HCT116 (cell line): ENCODE measurements at regions not wholly inside any gene's neighbourhood (a gene's known extent, or its start where the extent isn't known, plus 50 kb on each side); places are given as distances from the start of the nearest gene placed in this dataset.

ENCODE experiments used
- ATAC-seq: fragments of 200-7000 bp; cut with Tn5 transposase; 2 replicates; pipeline ENCODE4 v1.9.1; 2020; ENCODE audit warnings: mild to moderate bottlenecking, moderate library complexity
- BruUV-seq: library from RNA; stranded (reverse); fragments of 400-500 nt; replicated peaks from 2 replicates; lab custom pipeline; 2021; lab: Mats Ljungman, UMichigan
- CTCF ChIA-PET: fragments of 300-600 bp; sonication (Branson Sonifier 250); formaldehyde crosslinking; loops from one replicate; lab custom pipeline; 2021; ENCODE audit warnings: antibody characterized with exemption; lab: Charles Lee
- POLR2A ChIA-PET: fragments of 300-600, 350-600 bp; sonication (Branson Sonifier 250); formaldehyde crosslinking; loops from one replicate; lab custom pipeline; 2021; ENCODE audit warnings: antibody characterized with exemption; lab: Charles Lee
- RAD21 ChIA-PET, 2 experiments: fragments of 300-600 bp; sonication (Branson Sonifier 250); formaldehyde crosslinking; loops; one replicate each; lab custom pipeline; 2023; ENCODE audit warnings: low total read pairs in 2 of 2; ENCODE audit not compliant: uncharacterized antibody in 2 of 2, unreplicated experiment in 2 of 2, low non-redundant PET in 1 of 2; lab: Charles Lee
- DNase-seq: peaks from one replicate; pipeline ENCODE4 v3.0.0-alpha.2; 2010; ENCODE audit warnings: low read depth, low spot score
- H2AFZ ChIP-seq: fragments of 200-600 bp; shearing (Covaris generic), sonication (generic); 2 replicates; pipeline ENCODE4 v1.6.1; 2017; ENCODE audit warnings: low read depth, mixed run types, mixed read lengths, antibody characterized with exemption, low read length; ENCODE audit not compliant: poor library complexity, severe bottlenecking
- H3K27ac ChIP-seq: 2 replicates; pipeline ENCODE4 v1.5.1; 2012; ENCODE audit warnings: low read depth, low read length
- H3K27me3 ChIP-seq: fragments of 200-600 bp; sonication (generic); 2 replicates; pipeline ENCODE4 v1.6.1; 2016; ENCODE audit warnings: mixed run types, low read length, mixed read lengths; ENCODE audit not compliant: insufficient read depth
- H3K36me3 ChIP-seq, 2 experiments: fragments of 200-500 bp in 1 of 2; fragments of 200-600 bp in 1 of 2; sonication (Bioruptor generic) in 1 of 2; sonication (generic) in 1 of 2; 2 replicates each; pipeline versions ENCODE4 v1.5.1 to v1.6.1; 2014 to 2016; ENCODE audit warnings: low read length in 2 of 2, inconsistent platforms in 1 of 2, mixed read lengths in 1 of 2, mixed run types in 1 of 2; ENCODE audit not compliant: insufficient read depth in 2 of 2, control insufficient read depth in 1 of 2
- H3K4me1 ChIP-seq, 2 experiments: fragments of 200-600 bp in 1 of 2; sonication (generic) in 1 of 2; 2 replicates each; pipeline versions ENCODE4 v1.5.1 to v1.6.1; 2012 to 2017; ENCODE audit warnings: low read length in 2 of 2, inconsistent platforms in 1 of 2, mild to moderate bottlenecking in 1 of 2, mixed read lengths in 1 of 2, mixed run types in 1 of 2, moderate library complexity in 1 of 2; ENCODE audit not compliant: insufficient read depth in 2 of 2, control insufficient read depth in 1 of 2
- H3K4me2 ChIP-seq: fragments of 200-600 bp; sonication (generic); 2 replicates; pipeline ENCODE4 v1.6.1; 2017; ENCODE audit warnings: mixed run types, low read length, mixed read lengths
- H3K4me3 ChIP-seq, 2 experiments: fragments of 200-600 bp in 1 of 2; sonication (generic) in 1 of 2; replicated peaks in 1 of 2; 2 replicates each; pipeline ENCODE4 v1.5.1; 2011 to 2016; ENCODE audit warnings: low read length in 2 of 2, control low read depth in 1 of 2, low read depth in 1 of 2, mild to moderate bottlenecking in 1 of 2, mixed read lengths in 1 of 2, mixed run types in 1 of 2
- H3K79me2 ChIP-seq: fragments of 200-600 bp; sonication (generic); 2 replicates; pipeline ENCODE4 v1.6.1; 2017; ENCODE audit warnings: mild to moderate bottlenecking, mixed run types, low read length, moderate library complexity, mixed read lengths; ENCODE audit not compliant: insufficient read depth
- H3K9ac ChIP-seq: fragments of 200-600 bp; sonication (generic); 2 replicates; pipeline ENCODE4 v1.6.1; 2016; ENCODE audit warnings: low read length, mixed read lengths
- H3K9me2 ChIP-seq: fragments of 200-600 bp; sonication (generic), shearing (Covaris generic); 2 replicates; pipeline ENCODE4 v1.6.1; 2017; ENCODE audit warnings: mixed run types, mild to moderate bottlenecking, moderate library complexity; ENCODE audit not compliant: insufficient read depth
- H3K9me3 ChIP-seq, 2 experiments: fragments of 200-500 bp in 1 of 2; fragments of 200-600 bp in 1 of 2; sonication (Bioruptor generic) in 1 of 2; sonication (generic) in 1 of 2; 2 replicates each; pipeline ENCODE4 v1.6.1; 2014 to 2017; ENCODE audit warnings: low read length in 2 of 2, mixed read lengths in 2 of 2, inconsistent platforms in 1 of 2, low read depth in 1 of 2, mild to moderate bottlenecking in 1 of 2, mixed run types in 1 of 2, moderate library complexity in 1 of 2; ENCODE audit not compliant: control insufficient read depth in 1 of 2, insufficient read depth in 1 of 2
- H4K20me1 ChIP-seq: fragments of 200-600 bp; sonication (generic), shearing (Covaris generic); 2 replicates; pipeline ENCODE4 v1.6.1; 2017; ENCODE audit warnings: mixed run types, mild to moderate bottlenecking, moderate library complexity; ENCODE audit not compliant: insufficient read depth
- ELF1 ChIP-seq: IDR thresholded peaks from 2 replicates; pipeline ENCODE4 v1.6.1; 2012; ENCODE audit warnings: low read depth, borderline replicate concordance
- EZH2phosphoT487 ChIP-seq: fragments of 200-600 bp; IDR thresholded peaks from 2 replicates; pipeline ENCODE4 v1.6.1; 2018; ENCODE audit warnings: antibody characterized with exemption, borderline replicate concordance
- FOSL1 ChIP-seq: IDR thresholded peaks from 2 replicates; pipeline ENCODE4 v1.6.1; 2012; ENCODE audit warnings: low read depth
- JUND ChIP-seq: IDR thresholded peaks from 2 replicates; pipeline ENCODE4 v1.6.1; 2012
- POLR2A ChIP-seq: IDR thresholded peaks from 2 replicates; pipeline ENCODE4 v1.7.0; 2011; ENCODE audit warnings: borderline replicate concordance; ENCODE audit not compliant: insufficient read depth, insufficient read length; ENCODE audit errors: extremely low read depth
- POLR2AphosphoS5 ChIP-seq: IDR thresholded peaks from 2 replicates; pipeline ENCODE4 v1.6.1; 2011; ENCODE audit warnings: mild to moderate bottlenecking, low read depth, low read length, moderate library complexity
- RAD21 ChIP-seq: IDR thresholded peaks from 2 replicates; pipeline ENCODE4 v1.6.1; 2012; ENCODE audit warnings: low read depth, mild to moderate bottlenecking
- YY1 ChIP-seq: IDR thresholded peaks from 2 replicates; pipeline ENCODE4 v1.6.1; 2011; ENCODE audit warnings: low read length, low read depth, moderate library complexity, mild to moderate bottlenecking; ENCODE audit not compliant: insufficient replicate concordance; ENCODE audit errors: extremely low read depth
- ZFX ChIP-seq: fragments of 450-650 bp; IDR thresholded peaks from 2 replicates; pipeline ENCODE4 v1.6.1; 2017
- ZNF274 ChIP-seq: fragments of 200-500 bp; sonication (Bioruptor generic); IDR thresholded peaks from 2 replicates; pipeline ENCODE4 v1.6.1; 2014; ENCODE audit warnings: mild to moderate bottlenecking, low read depth, low read length, inconsistent platforms
- intact Hi-C: fragments of 100-400 bp; cut with micrococcal nuclease; formaldehyde crosslinking; loops from 2 replicates; pipeline ENCODE4 v1.10.0; 2022
- TF ChIP-seq, protein P1 (sequence below): IDR thresholded peaks from 2 replicates; pipeline ENCODE4 v1.6.1; 2012; ENCODE audit warnings: low read depth
- TF ChIP-seq, protein P2 (sequence below), 3 experiments: fragments of 200-600 bp in 1 of 3; sonication (generic) in 1 of 3; IDR thresholded peaks in 2 of 3; conservative IDR thresholded peaks in 1 of 3; 2 replicates each; pipeline ENCODE4 v1.5.1; 2012 to 2017; ENCODE audit warnings: low read depth in 2 of 3, low read length in 2 of 3, antibody characterized with exemption in 1 of 3, borderline replicate concordance in 1 of 3, control low read depth in 1 of 3, mild to moderate bottlenecking in 1 of 3, mixed read lengths in 1 of 3, mixed run types in 1 of 3, moderate library complexity in 1 of 3; ENCODE audit not compliant: insufficient read depth in 1 of 3

DNA sequence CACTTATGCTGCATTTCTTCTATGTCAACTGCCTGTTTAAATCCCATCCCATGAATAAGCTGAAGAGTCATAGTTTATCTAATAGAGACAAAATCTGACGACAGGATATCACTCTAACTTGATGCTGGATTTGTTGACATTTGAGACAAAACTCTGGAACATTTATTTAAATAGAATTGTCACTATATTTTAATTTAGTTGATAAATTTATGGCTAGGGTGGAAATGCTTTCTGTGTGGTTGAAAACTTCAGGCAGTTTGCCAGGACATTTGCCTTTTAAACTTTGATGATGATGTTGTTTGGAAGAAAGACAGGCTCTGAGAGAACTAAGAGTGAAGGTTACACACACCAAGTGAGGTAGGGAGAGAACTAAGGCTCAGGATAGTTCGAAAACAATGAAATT is 68.1 kb downstream of the GJA1 start:
- intact Hi-C loops: no loop called here
- Histone ChIP-seq H3K27ac (no peak overlapping the region), H3K4me2 (no peak overlapping the region), H3K9me3 (no peaks in the 10 kb centered on the region), H3K36me3 (no peaks in the 10 kb centered on the region), H4K20me1 (no peaks in the 10 kb centered on the region), H2AFZ (peak overlapping the region; percentile 81), H3K4me3 (no peak overlapping the region)
- DNase-seq: no peak
- ChIA-PET POLR2A (no interaction called here), CTCF (no interaction called here)
- no peak for TF ChIP-seq JUND
- no peak for TF ChIP-seq FOSL1
- no peak for TF ChIP-seq ZFX
- TF ChIP-seq POLR2AphosphoS5: no peak
- TF ChIP-seq, protein P1, sequence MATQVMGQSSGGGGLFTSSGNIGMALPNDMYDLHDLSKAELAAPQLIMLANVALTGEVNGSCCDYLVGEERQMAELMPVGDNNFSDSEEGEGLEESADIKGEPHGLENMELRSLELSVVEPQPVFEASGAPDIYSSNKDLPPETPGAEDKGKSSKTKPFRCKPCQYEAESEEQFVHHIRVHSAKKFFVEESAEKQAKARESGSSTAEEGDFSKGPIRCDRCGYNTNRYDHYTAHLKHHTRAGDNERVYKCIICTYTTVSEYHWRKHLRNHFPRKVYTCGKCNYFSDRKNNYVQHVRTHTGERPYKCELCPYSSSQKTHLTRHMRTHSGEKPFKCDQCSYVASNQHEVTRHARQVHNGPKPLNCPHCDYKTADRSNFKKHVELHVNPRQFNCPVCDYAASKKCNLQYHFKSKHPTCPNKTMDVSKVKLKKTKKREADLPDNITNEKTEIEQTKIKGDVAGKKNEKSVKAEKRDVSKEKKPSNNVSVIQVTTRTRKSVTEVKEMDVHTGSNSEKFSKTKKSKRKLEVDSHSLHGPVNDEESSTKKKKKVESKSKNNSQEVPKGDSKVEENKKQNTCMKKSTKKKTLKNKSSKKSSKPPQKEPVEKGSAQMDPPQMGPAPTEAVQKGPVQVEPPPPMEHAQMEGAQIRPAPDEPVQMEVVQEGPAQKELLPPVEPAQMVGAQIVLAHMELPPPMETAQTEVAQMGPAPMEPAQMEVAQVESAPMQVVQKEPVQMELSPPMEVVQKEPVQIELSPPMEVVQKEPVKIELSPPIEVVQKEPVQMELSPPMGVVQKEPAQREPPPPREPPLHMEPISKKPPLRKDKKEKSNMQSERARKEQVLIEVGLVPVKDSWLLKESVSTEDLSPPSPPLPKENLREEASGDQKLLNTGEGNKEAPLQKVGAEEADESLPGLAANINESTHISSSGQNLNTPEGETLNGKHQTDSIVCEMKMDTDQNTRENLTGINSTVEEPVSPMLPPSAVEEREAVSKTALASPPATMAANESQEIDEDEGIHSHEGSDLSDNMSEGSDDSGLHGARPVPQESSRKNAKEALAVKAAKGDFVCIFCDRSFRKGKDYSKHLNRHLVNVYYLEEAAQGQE: no peak
- no peak for TF ChIP-seq POLR2A
- no peak for TF ChIP-seq ZNF274
- TF ChIP-seq YY1: no peak
- TF ChIP-seq, protein P2, sequence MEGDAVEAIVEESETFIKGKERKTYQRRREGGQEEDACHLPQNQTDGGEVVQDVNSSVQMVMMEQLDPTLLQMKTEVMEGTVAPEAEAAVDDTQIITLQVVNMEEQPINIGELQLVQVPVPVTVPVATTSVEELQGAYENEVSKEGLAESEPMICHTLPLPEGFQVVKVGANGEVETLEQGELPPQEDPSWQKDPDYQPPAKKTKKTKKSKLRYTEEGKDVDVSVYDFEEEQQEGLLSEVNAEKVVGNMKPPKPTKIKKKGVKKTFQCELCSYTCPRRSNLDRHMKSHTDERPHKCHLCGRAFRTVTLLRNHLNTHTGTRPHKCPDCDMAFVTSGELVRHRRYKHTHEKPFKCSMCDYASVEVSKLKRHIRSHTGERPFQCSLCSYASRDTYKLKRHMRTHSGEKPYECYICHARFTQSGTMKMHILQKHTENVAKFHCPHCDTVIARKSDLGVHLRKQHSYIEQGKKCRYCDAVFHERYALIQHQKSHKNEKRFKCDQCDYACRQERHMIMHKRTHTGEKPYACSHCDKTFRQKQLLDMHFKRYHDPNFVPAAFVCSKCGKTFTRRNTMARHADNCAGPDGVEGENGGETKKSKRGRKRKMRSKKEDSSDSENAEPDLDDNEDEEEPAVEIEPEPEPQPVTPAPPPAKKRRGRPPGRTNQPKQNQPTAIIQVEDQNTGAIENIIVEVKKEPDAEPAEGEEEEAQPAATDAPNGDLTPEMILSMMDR (IDR thresholded peaks at IDR 0.05 in 2 of 3, conservative IDR thresholded peaks at IDR 0.05 in 1 of 3; ENCODE audit: borderline replicate concordance in 1 of 3, insufficient read depth in 1 of 3, low read depth in 2 of 3, low read length in 2 of 3): no peak
- no peak for TF ChIP-seq RAD21
- no peak for TF ChIP-seq ELF1
- TF ChIP-seq EZH2phosphoT487: no peak
- TF ChIP-seq, all 23 proteins: peak for 0
- H3K4me1 ChIP-seq: peaks cover 3 to 9% of the 10 kb centered on the region in 2 experiments
- BruUV-seq: no TSS peak
- H3K9ac ChIP-seq: no peak overlapping the region
- ATAC-seq: no peak
- H3K27me3 ChIP-seq: no peaks in the 10 kb centered on the region
- RAD21 ChIA-PET: no interaction called here
- H3K79me2 ChIP-seq: no peaks in the 10 kb centered on the region
- no peaks in the 10 kb centered on the region for H3K9me2 ChIP-seq
